Muscle of arm (tissue), 1 donor: ENCODE measurements at regions not wholly inside any gene's neighbourhood (a gene's known extent, or its start where the extent isn't known, plus 50 kb on each side); places are given as distances from the start of the nearest gene placed in this dataset.
A peak's percentile ranks its signal among the peaks of the same experiment; 100 is the strongest.
"Not testable (repeated sequence)": the region's sequence is repeated elsewhere in the genome, so short reads cannot be mapped to it uniquely, and the experiment has no call there.

Source experiments
- DNase-seq: peaks from one replicate; pipeline ENCODE4 v3.0.0-alpha.2; 2013

DNA sequence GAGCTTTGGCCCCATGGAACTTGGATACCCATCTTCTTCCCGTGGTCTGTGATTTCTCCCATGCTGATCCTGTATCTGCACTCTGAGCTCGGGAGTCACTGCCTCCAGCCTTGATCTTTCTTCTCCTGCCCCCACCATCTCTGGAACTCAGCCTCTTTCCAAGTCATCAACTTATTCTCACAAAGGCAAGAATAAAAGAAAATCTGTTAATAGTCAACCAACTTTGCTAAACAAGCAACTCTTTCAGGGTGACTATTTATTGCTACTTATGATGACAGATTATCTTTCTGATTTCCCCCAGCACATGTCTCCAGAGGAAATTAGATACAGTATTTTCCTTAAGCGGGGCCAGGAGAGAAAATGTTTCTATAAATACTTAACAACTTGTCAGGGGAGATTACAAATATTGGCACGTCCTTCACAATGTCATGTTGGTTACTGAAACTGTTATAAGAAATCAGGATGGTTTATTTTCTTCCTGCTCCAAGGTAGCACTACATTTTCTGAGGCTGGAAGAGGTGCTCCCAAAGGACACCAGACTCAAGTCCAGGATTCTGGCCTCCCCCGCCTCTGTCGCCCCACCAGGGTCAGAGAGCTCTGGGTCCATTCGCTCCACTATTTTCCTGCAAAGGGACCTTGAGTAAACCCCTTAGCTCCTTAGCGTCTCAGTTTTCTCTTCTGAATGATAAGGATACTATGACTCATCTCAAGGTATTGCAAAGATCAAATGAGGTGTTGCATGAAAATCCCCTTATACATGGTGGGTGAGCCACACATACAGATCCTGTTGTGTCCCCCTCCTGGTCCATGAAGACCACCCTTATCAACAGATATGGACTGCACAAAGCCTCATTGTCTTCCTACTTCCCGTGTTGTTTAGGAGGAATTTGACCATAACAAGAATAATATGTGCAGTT is 205.2 kb upstream of the WSCD1 start:
- DNase-seq, result no peak

DNA sequence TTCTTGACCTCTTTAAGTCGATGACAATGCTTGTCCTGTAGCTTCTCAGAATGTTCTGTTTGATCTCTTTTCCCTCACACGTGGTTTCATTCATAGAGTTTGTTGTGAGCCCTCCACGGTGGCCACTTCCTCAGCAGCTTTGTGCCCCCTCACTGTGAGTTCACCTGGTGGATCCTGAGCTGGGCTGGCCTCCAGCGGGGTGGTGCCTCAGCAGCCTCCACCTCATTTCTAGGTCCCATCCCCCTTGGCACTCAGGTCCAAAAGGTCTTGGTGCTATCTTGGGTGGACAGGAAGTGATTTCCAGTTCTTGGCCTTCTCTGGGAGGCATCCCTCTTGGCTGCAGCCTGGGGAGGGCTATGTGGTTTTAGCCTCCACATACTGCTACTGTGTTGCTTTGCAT is 203.2 kb upstream of the WSCD1 start:
- no peak for DNase-seq

DNA sequence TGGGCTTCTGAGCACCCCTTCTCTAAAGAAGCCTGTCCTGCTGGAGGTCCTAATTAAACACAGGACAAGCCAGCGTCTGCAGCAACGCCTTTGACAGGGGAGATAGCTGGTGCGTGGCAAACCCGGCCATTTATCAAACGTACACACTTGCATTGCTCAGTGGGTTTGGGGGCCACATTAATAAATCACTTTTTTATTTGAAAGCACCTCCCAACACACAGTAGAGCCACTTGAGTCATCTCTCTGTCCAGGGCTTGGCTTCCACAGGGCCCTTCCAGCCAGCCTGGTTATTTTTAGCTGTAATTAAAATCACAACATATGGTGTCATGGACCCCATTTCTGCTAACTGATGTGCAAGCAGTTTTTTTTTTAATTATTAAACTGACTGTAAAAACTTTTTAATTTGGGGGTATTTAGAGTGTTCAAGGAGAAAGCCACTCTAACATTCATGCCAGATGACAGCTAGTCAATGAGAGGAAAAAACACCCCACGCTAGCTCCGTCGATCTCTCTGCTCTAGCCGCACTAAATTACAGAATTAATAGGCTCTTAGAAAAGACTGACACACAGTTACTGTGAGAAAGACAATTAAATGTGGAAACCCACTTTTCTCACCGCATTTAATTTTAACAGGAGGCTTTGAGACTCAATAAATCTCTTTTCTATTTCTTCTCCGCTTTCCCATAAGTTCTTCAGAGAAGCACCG is 201.0 kb upstream of the WSCD1 start:
- DNase-seq, result no peak

DNA sequence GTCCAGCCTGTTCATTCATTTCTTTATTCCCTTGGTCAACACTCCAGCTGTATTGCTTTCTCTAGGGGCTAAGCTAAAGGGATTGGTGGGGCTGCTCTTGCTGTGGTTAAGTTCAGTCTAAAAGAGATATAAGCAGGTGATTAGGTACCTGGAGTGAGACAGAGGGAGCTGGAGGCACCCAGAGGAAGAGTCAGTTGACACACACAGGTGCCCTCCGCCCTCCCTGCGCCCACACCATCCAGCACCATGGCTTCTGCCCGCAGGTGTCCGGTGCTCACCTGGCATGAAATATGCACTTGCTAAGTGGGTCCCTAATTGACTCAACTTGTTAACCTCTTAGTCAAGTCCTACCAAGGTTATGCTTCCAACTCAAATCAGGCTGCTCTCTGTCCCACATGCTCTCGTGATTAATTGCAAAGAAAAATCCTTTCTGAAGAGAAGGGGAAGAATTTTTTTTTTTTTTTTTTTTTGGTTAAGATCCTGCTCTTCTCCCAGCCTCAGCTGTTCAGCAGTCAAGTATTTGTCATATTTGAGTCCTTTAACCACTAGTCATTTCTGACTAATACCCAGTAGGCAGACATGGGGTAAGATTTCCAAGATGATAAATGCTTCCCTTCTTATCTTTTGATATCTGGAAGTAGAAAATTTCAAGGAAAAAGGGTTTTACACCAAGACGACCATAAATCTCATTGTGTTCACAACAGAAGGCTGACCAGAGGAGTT is 199.8 kb upstream of the WSCD1 start:
- DNase-seq, result no peak

GRCh38 chr17:5871666-5872065 is 198.5 kb upstream of the WSCD1 start:
- DNase-seq, result no peak

- no peak for DNase-seq
Observed at GRCh38 chr17:5872831-5873230, 197.3 kb upstream of the WSCD1 start.

DNA sequence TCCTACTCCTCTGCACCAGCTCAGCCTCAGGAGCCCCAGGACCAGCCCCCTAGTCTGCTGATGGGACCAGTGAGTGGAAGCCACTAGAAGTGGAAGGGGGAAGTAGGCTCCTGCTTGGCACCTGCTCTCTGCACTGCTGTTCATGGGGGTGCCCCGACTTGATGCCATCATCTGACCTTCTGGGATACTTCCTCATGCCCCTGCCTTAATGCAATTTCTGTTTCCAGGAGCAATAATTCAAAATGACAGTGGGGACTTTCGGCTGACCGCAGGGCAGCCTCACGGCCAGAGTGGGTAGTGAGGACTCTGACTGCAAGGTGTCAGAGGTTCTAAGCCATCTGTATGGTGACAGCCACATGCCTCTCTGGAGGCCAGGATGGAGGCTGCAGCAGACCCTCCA is 196.4 kb upstream of the WSCD1 start:
- no peak for DNase-seq

DNA sequence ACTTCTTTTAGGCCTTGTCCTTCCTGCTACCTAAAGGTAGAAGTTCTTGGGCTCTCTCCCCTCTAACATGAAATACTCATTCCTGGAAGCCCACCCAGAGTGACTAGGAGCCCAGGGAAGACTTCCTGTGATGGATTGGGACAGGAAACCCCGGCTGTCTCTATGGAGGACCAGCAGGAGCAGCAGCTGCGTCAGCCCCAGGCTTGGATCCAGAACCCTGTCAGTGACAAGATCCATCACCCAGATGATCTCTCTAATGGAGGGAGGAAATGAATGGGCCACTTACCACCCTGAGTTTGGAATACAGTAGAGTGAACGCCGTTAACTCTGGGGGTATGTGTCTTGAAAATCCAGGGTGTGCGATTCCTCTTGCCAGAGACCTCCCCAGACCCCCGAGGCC is 195.7 kb upstream of the WSCD1 start:
- no peak for DNase-seq

DNA sequence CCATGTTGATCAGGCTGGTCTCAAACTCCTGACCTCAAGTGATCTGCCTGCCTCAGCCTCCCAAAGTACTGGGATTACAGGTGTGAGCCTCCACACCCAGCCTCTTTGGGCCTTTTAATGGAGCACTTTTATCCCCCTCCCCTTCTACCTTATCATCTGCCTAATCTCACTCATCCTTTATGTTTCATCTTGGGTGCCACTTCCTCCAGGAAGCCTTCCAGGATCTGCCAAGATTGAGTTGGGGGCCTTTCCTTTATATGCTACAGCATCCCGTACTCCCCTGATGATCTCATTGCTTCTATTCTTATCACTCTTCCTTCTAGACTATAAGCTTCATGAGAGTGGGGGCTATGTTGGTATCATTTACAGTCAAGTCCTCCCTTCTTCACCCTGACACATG is 192.8 kb upstream of the WSCD1 start:
- no peak for DNase-seq

DNA sequence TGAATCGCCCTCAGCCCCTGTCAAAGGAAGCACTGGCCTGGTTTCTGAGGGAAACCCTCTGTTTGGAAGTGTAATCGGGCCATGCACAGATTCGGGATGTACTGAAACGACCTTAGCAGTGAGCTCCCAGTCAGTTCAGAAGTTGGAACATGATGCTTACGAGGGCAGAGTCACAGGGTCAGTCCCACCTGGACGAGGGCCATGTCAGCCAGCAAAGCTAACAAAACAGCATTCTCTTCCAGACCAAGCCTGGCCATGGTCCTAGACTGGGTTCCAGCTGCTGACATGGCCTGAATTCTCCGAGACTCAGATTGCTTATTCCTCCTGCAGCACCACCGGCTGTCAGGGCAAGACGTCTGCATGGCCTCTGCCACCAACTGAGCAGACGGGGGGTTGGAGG is 192.2 kb upstream of the WSCD1 start:
- peak; percentile 27 for DNase-seq

- no peak for DNase-seq
Observed at GRCh38 chr17:5881849-5882248, 188.3 kb upstream of the WSCD1 start.

DNA sequence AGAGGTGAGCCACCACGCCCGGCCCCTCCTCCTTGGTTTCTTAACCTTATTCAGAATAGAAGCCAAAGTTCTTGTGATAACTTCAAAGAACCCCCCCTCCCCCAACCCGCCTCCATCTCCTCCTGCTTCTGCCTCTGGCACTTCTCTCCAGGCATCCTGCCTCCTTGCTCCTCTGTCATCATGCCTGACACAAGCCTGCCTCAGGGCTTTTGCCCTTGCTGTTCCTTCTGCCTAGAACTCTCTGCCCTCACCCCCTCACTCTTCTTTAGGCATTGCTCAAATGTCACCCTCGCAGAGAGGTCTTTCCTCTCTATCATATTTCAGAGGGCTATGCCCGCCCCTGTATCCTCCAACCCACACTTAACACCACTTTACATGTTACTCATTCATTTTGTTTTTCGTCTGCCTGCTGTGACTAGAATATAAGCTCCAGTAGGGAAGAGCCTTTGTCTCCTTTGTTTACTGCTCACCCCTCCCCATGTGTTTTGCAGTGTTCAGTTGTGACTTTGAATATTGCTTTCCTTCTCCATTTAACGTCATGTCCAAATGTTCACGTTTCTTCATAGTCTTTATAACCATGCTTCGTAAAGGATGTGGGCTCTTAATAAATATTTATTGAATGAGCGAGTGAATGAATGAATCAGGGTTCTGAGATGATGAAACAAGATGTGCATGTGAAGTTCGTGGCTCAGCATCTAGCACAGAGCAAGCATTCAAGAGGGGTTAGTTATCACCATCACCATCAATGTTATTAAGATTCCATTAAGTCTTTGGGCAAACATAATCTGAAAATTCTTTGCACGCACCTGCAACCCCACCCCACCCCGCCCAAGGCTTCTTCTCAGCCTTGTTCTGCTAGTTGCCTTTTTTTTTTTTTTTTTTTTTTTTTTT is 186.2 kb upstream of the WSCD1 start:
- DNase-seq, result no peak

DNA sequence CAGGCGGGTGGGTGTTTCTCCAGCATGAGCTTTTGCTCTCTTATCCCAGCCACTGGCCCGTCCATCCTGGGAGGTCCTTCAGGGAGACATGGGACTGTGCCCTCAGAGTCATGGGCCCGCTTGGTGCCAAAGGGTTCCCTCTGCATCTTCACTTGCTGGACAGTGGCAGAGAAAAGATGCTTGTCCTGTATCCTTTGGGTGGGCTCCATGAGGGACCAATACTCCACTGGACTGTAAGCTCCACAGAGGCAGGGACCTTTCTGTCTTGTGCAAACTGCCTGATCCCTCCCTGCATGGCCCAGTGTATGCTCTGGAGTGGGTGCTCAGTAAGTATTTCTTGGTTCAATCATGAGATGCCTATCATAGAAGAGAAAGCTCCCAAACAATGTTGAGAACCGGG is 184.8 kb upstream of the WSCD1 start:
- no peak for DNase-seq

- DNase-seq, result no peak
Observed at GRCh38 chr17:5888811-5889210, 181.4 kb upstream of the WSCD1 start.

DNA sequence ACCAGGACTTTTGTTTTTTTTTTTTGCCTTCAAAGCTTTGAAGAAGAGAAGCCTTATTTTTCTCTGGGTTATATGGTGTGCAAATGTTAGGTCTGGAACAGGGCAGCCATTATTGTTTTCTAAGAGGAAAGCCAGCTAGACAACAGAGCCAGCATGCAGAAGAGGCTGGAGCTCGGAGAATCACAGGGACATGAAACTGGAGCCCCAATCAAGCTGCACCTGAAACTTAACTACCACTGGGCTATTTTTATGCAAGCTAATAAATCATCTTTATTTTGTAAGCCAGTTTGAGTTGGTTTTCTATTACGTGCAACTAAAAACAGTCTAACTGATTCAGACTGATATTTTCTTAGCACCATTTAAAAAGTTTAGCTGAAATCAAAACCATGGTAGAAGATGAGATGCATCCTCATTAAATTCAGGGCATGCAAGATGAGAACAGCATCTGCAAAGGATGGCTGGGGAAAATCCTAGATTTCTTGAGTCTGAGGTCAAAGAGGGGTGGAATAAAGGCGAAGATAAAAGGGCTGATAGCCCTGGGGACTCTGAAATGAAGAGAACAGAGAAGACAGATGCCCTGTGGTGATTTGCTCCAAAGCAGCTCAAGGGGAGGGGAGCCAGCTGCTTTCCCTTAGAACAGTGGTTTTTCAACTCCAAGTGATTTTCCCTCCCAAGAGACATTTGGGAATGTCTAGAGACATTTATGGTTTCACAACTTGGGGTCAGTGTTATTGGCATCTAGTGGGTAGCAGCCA is 177.1 kb upstream of the WSCD1 start:
- DNase-seq, result no peak

- no peak for DNase-seq
Observed at GRCh38 chr17:5893741-5894140, 176.4 kb upstream of the WSCD1 start.

GRCh38 chr17:5895276-5895675 is 174.9 kb upstream of the WSCD1 start:
- DNase-seq, result no peak

GRCh38 chr17:5896215-5896614 is 174.0 kb upstream of the WSCD1 start:
- DNase-seq, result no peak

- no peak for DNase-seq
Observed at GRCh38 chr17:5897275-5897911, 172.8 kb upstream of the WSCD1 start.

DNA sequence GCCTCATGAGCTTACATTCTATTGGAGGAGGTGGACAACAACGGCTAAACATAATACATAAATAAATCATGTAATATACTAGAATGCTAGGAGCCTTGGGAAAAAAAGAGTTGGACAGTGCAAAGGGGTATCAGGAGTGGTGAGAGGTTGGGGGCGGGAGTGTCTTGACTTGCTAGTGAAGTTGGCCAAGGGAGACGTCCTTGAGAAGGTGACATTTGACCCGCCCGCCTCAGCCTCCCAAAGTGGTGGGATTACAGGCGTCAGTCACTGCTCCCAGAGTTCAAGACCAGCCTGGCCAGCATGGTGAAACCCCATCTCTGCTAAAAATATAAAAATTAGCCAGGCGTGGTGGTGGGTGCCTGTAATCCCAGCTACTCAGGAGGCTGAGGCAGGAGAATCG is 172.2 kb upstream of the WSCD1 start:
- DNase-seq, result not testable (repeated sequence)
